K562 (cell line): ENCODE measurements at regions not wholly inside any gene's neighbourhood (a gene's known extent, or its start where the extent isn't known, plus 50 kb on each side); places are given as distances from the start of the nearest gene placed in this dataset.

Experiments used
- ARHGAP35 ChIP-seq: fragments of 450-650 bp; IDR thresholded peaks from 2 replicates; pipeline ENCODE4 v1.6.1; 2018; ENCODE audit not compliant: partially characterized antibody
- CTCF ChIP-seq, 3 experiments: IDR thresholded peaks in 2 of 3; conservative IDR thresholded peaks in 1 of 3; 2 replicates each; pipeline ENCODE4 v1.5.1; 2011 to 2012; ENCODE audit warnings: low read length in 3 of 3, mild to moderate bottlenecking in 3 of 3, control low read depth in 2 of 3, improper control_type of control experiment in 1 of 3, inconsistent platforms in 1 of 3, low read depth in 1 of 3, mixed read lengths in 1 of 3, moderate library complexity in 1 of 3; ENCODE audit not compliant: insufficient read depth in 2 of 3
- E2F4 ChIP-seq: sonication (generic); formaldehyde crosslinking; IDR thresholded peaks from 2 replicates; pipeline ENCODE4 v1.8.0; 2022; ENCODE audit warnings: mild to moderate bottlenecking, low read depth, missing genetic modification reagents
- ILK ChIP-seq: fragments of 450-650 bp; IDR thresholded peaks from 2 replicates; pipeline ENCODE4 v1.6.1; 2016; ENCODE audit warnings: missing genetic modification characterization, low read depth, mild to moderate bottlenecking, missing compliant biosample characterization, moderate library complexity, borderline replicate concordance
- MYNN ChIP-seq, 2 experiments: sonication (generic); formaldehyde crosslinking in 1 of 2; IDR thresholded peaks; 2 replicates each; pipeline versions ENCODE4 v1.5.0 to v1.6.1; 2016 to 2020; ENCODE audit warnings: antibody characterized with exemption in 1 of 2, missing genetic modification reagents in 1 of 2
- RB1 ChIP-seq: fragments of 450-650 bp; IDR thresholded peaks from 2 replicates; pipeline ENCODE4 v1.6.1; 2017; ENCODE audit warnings: low read depth, mild to moderate bottlenecking
- USF2 ChIP-seq: sonication (generic); formaldehyde crosslinking; IDR thresholded peaks from 2 replicates; pipeline ENCODE4 v1.5.0; 2020; ENCODE audit warnings: missing genetic modification reagents
- ZBTB11 ChIP-seq, 3 experiments: fragments of 200-800 bp in 1 of 3; fragments of 250-450 bp in 1 of 3; fragments of 450-650 bp in 1 of 3; sonication (Bioruptor Pico) in 1 of 3; sonication (Bioruptor generic) in 1 of 3; formaldehyde crosslinking in 1 of 3; IDR thresholded peaks; 2 replicates each; pipeline versions ENCODE4 v1.6.1 to v1.8.0; 2016 to 2022; ENCODE audit warnings: mild to moderate bottlenecking in 2 of 3, missing genetic modification characterization in 2 of 3, missing compliant biosample characterization in 1 of 3, moderate library complexity in 1 of 3
- ZBTB40 ChIP-seq, 2 experiments: fragments of 450-650 bp in 1 of 2; sonication (generic) in 1 of 2; formaldehyde crosslinking in 1 of 2; IDR thresholded peaks; 2 replicates each; pipeline versions ENCODE4 v1.7.1 to v1.9.0; 2016 to 2022; ENCODE audit warnings: inconsistent platforms in 1 of 2, mild to moderate bottlenecking in 1 of 2, missing genetic modification reagents in 1 of 2
- ZNF263 ChIP-seq: sonication (generic); formaldehyde crosslinking; IDR thresholded peaks from 2 replicates; pipeline ENCODE4 v1.8.0; 2022; ENCODE audit warnings: mild to moderate bottlenecking, missing genetic modification reagents, borderline replicate concordance

- TF ChIP-seq ZBTB11 (CRISPR knock-in tag; IDR thresholded peaks at IDR 0.05), result no peak
- TF ChIP-seq CTCF (IDR thresholded peaks at IDR 0.05 in 2 of 3, conservative IDR thresholded peaks at IDR 0.05 in 1 of 3; ENCODE audit: insufficient read depth in 2 of 3, low read depth in 1 of 3, low read length in 3 of 3), result no peak
- no peak for TF ChIP-seq ZBTB40 (IDR thresholded peaks at IDR 0.05)
- TF ChIP-seq ZBTB40 (CRISPR knock-in tag; IDR thresholded peaks at IDR 0.05), result no peak
- TF ChIP-seq USF2 (CRISPR knock-in tag), result no peak
- TF ChIP-seq ZNF263, result no peak
- TF ChIP-seq MYNN (IDR thresholded peaks at IDR 0.05), result no peak
- no peak for TF ChIP-seq MYNN (CRISPR knock-in tag; IDR thresholded peaks at IDR 0.05)
- TF ChIP-seq ARHGAP35, result no peak
- TF ChIP-seq E2F4 (CRISPR knock-in tag), result no peak
- TF ChIP-seq ILK, result no peak
- no peak for TF ChIP-seq RB1
Observed at GRCh38 chr1:82398357-82398756, 597.6 kb downstream of the ADGRL2 start.
